Head of caudate nucleus (tissue), 42 donors: ENCODE measurements at regions not wholly inside any gene's neighbourhood (a gene's known extent, or its start where the extent isn't known, plus 50 kb on each side); places are given as distances from the start of the nearest gene placed in this dataset.
A peak's percentile ranks its signal among the peaks of the same experiment; 100 is the strongest.

Source experiments
- DNase-seq, 42 donors: peaks; one replicate each; pipeline versions ENCODE4 v3.0.0 to v3.0.0-alpha.2; 2020 to 2021; ENCODE audit warnings: mixed read lengths in 7 of 42
- intact Hi-C: fragments of 100-400 bp; cut with DNase I; formaldehyde crosslinking; loops from one replicate; pipeline ENCODE4 v1.15.0; 2022

DNA sequence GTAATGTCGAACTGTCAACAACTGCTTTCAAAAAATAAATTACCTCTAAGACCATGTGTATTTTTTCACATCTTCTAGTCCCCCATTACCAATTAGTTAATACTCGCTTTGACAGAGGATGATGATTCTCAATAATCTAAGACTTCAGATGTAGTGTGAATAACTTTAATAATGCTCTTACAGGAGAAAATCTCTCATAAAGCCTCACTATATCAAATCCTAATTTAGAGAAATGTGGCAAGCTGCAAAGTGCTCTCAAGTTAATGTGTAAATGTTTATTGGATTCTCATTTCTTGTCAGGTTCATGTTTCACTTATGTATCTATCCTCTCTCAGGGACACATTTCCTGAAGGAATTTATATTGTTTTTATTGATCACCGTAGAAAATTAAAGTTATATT, 223.9 kb downstream of the CDH7 start:
- DNase-seq, result no peak
- intact Hi-C loops, result no loop called here

DNA sequence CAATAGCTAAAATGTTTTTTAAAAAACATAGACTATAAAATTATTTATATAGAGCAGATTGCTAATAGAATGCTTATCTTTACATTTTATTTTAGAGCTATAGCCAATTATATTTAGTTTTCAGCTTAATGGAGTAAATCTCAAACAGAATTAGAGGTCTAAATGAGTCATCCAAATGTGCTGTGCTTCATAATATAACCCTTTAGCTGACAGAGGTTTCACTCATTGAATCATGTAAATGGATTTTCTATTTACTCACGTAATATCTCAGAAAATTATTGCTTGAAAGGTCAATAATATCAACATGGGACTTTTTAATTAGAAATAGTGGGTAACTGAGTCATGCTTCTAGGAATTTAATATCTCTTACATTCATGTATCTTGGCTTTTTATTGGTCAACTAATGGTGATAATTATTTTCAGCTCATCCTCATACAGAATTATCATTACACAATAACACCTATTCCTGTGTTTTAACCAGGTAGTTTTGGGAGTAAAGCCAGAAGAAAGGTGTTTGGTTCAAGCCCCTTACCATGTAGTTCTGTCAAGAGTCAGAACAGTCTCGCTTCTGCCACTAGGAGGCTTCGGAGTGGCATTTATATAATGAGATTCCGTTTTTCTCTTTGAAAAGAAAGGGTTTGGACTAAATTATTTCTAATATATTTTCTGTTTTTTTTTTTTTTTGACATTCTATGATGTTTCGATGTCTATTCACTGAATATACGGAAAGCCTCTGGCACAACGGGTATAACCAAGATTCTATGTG, 217.6 kb downstream of the CDH7 start:
- intact Hi-C loops, result no loop called here
- no peak for DNase-seq

DNA sequence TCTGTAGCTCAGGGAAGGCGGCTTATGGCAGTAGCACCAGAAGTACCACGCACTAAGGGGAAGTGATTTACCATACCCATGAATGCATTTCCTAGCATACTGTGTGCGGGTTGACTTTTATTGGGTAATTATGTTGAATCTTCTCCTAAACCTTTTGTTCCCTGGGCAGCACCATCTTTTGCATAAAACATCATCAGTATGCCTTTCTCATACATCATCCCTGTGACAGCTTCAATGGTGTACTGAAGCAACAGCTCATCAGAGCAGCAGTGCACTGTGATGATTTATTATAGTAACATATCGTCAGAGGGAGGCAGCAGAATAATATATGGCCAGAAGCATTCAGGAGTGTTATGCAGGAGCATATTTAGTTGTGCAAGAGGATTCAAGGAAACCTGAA, 204.9 kb downstream of the CDH7 start:
- intact Hi-C loops, result no loop called here
- peak in 9 of 42 donors; percentile 1 to 62 (median 12) for DNase-seq

DNA sequence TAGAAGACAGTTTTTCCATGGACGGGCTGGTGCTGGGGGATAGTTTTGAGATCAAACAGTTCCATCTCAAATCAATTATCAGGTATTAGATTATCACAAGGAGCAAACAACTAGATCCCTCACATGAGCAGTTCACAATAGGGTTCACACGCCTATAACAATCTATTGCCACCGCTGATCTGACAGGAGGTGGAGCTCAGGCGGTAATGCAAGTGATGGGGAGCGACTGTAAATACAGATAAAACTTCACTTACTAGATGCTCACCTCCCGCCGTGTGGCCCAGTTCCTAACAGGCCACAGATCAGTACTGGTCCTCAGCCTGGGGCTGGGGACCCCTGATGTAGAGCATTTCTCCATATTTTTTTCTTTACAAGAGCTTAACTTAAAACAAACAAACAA, 203.6 kb downstream of the CDH7 start:
- no peak for DNase-seq
- intact Hi-C loops, result no loop called here

DNA sequence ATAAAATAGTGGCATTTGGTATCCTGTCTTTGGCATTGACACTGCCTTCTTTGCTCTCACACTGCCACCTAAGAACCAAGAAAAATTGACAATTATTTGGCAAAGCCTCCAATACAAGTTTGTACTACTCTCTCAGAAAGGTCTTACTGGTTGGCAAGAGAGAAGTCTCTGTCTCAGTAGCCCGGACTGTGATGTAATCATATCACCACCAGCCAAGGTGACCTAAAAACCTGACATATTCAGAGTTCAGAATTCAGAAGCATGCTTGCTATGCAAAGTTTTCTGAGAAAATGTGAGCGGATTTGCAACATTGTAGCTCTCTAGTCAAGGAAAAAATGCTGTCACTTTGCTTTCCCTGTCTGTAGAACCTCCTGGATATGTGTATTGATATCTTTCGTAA, 196.0 kb downstream of the CDH7 start:
- no peak for DNase-seq
- intact Hi-C loops, result no loop called here

DNA sequence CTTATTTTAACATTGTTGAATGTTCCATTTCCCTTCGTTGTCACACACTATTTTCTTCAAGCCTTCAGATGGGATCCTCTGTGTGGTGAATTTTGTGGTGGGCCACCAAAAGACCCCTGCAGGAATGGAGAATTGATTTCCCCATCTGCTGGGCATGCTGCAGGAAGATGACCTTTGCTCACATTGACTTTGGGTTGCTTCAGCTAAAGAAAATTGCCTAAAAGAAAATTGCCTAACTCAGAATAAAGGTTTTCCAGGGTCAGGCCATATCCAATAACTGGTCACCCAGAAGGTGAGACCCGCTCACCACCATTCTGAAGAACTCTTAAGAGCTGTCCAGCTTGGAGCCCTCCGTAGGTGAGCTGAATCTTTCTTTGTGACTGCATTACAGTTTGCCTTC, 192.5 kb downstream of the CDH7 start:
- DNase-seq, result no peak
- intact Hi-C loops, result no loop called here

DNA sequence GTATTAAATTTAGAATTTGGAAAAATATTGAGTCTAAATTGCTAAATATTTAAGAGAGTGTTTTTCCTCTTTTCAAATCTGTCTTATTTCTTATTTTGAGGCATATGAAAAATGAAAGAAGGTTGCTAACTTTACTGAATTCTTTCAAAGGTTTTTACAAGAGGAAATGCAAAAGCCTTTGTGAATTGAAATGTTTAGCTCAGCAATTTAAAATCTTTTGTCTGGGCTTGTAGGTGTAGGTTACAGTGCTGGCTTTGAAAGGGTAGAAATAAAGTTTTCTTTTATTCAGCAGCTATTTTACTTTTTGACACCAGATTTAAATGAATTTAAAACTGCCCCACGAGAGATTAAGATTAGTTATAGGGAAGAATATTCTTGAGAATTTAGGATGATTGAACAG, 192.0 kb downstream of the CDH7 start:
- DNase-seq, result no peak
- intact Hi-C loops, result no loop called here

DNA sequence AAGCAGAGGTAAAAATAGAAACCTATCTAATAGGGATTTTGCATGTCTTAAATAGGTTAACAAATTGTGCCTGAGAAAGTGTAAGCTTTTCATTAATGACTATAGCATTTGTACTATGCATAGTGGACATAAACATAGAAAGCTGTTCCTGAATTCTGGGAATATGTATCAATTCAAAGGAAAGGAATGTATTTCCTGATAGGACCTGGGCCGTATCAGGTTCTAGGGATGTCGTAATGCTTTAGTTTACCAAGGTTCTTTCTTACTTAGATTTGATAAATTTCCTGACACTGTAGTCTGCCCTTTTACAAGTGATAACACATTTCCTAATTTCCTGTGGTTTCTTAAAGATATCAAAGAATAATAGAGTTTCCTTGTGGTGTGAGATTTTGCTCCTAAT, 191.3 kb downstream of the CDH7 start:
- intact Hi-C loops, result no loop called here
- no peak for DNase-seq

DNA sequence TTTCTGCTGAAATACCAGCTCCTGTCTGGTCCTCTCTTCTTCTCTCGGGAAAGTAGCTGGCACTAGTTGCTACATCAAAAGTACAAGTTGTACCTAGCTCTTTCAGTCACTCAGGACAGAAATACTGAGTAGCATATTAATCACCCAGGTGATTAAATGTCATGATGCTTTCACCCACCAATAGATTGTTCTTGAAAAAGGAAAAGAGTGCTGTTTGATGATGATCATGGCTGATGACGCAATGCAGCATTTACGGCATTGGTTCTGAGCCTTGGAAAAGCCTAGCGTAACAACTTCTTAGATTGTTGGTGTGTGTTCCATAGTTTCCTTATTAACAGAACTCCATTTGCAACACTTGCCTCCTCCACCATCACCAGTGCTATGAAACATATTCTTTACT, 190.7 kb downstream of the CDH7 start:
- no peak for DNase-seq
- intact Hi-C loops, result no loop called here
